ENCODE measurements at regions not wholly inside any gene's neighbourhood (a gene's known extent, or its start where the extent isn't known, plus 50 kb on each side); places are given as distances from the start of the nearest gene placed in this dataset.

GRCh38 chr7:4352069-4352468 is 330.0 kb upstream of the FOXK1 start:
- no peak for TF ChIP-seq CTCF (IDR thresholded peaks at IDR 0.05; ENCODE audit: insufficient read depth, low read length)
- no peak for TF ChIP-seq SPI1 (IDR thresholded peaks at IDR 0.05; ENCODE audit: borderline replicate concordance, low read depth)
- no peak for TF ChIP-seq POLR2AphosphoS5 (IDR thresholded peaks at IDR 0.05; ENCODE audit: low read depth)
- no peak for TF ChIP-seq REST (IDR thresholded peaks at IDR 0.05; ENCODE audit: insufficient replicate concordance, low read depth)
- TF ChIP-seq GABPA (IDR thresholded peaks at IDR 0.05; ENCODE audit: low read depth) = no peak
- Histone ChIP-seq H3K4me3 (replicated peaks; ENCODE audit: insufficient read depth, low read length) (no peak overlapping the region), H3K27me3 (ENCODE audit: insufficient read depth, poor library complexity, severe bottlenecking) (no peaks in the 10 kb centered on the region), H3K27ac (replicated peaks) (no peak overlapping the region)
- no peak for DNase-seq (ENCODE audit: low read depth in 1 of 2, low spot score in 1 of 2)

- Histone ChIP-seq H3K27ac (replicated peaks) (no peak overlapping the region), H3K4me3 (replicated peaks; ENCODE audit: insufficient read depth, low read length) (no peak overlapping the region), H3K27me3 (ENCODE audit: insufficient read depth, poor library complexity, severe bottlenecking) (no peaks in the 10 kb centered on the region)
- TF ChIP-seq CTCF (IDR thresholded peaks at IDR 0.05; ENCODE audit: insufficient read depth, low read length) (no peak), POLR2AphosphoS5 (IDR thresholded peaks at IDR 0.05; ENCODE audit: low read depth) (no peak), SPI1 (IDR thresholded peaks at IDR 0.05; ENCODE audit: borderline replicate concordance, low read depth) (no peak), REST (IDR thresholded peaks at IDR 0.05; ENCODE audit: insufficient replicate concordance, low read depth) (no peak), GABPA (IDR thresholded peaks at IDR 0.05; ENCODE audit: low read depth) (no peak)
- DNase-seq (ENCODE audit: low read depth in 1 of 2, low spot score in 1 of 2) = no peak
Measured at GRCh38 chr7:4361774-4362173, 320.3 kb upstream of the FOXK1 start.

GRCh38 chr7:4383584-4383983 is 298.5 kb upstream of the FOXK1 start:
- Histone ChIP-seq H3K27me3 (ENCODE audit: insufficient read depth, poor library complexity, severe bottlenecking) (no peaks in the 10 kb centered on the region), H3K27ac (replicated peaks) (no peak overlapping the region), H3K4me3 (replicated peaks; ENCODE audit: insufficient read depth, low read length) (no peak overlapping the region)
- no peak for TF ChIP-seq SPI1 (IDR thresholded peaks at IDR 0.05; ENCODE audit: borderline replicate concordance, low read depth)
- TF ChIP-seq REST (IDR thresholded peaks at IDR 0.05; ENCODE audit: insufficient replicate concordance, low read depth) = no peak
- no peak for TF ChIP-seq GABPA (IDR thresholded peaks at IDR 0.05; ENCODE audit: low read depth)
- TF ChIP-seq CTCF (IDR thresholded peaks at IDR 0.05; ENCODE audit: insufficient read depth, low read length) = no peak
- TF ChIP-seq POLR2AphosphoS5 (IDR thresholded peaks at IDR 0.05; ENCODE audit: low read depth) = no peak
- no peak for DNase-seq (ENCODE audit: low read depth in 1 of 2, low spot score in 1 of 2)
